A673 (cell line): ENCODE measurements at regions not wholly inside any gene's neighbourhood (a gene's known extent, or its start where the extent isn't known, plus 50 kb on each side); places are given as distances from the start of the nearest gene placed in this dataset.

ENCODE experiments used
- BruUV-seq: library from RNA; stranded (reverse); fragments of 400-500 nt; replicated peaks from 2 replicates; lab custom pipeline; 2021; lab: Mats Ljungman, UMichigan
- CTCF ChIA-PET: fragments of 300-600 bp; sonication (Branson Sonifier 250); formaldehyde crosslinking; loops from one replicate; lab custom pipeline; 2022; ENCODE audit warnings: antibody characterized with exemption; lab: Charles Lee
- POLR2A ChIA-PET: fragments of 300-600 bp; sonication (Branson Sonifier 250); formaldehyde crosslinking; loops from one replicate; lab custom pipeline; 2022; ENCODE audit warnings: antibody characterized with exemption; ENCODE audit not compliant: low non-redundant PET; lab: Charles Lee
- DNase-seq: peaks from one replicate; pipeline ENCODE4 v3.0.0-alpha.2; 2015; ENCODE audit warnings: low spot score
- H3K27ac ChIP-seq: fragments of 200-600 bp; sonication (generic); 2 replicates; pipeline ENCODE4 v1.5.1; 2016; ENCODE audit warnings: mixed run types, low read depth, mild to moderate bottlenecking, mixed read lengths, antibody characterized with exemption, low read length; ENCODE audit not compliant: poor library complexity, severe bottlenecking
- H3K27me3 ChIP-seq: fragments of 200-600 bp; sonication (generic); replicated peaks from 2 replicates; pipeline ENCODE4 v1.6.1; 2017; ENCODE audit warnings: mixed run types, low read depth, mild to moderate bottlenecking, mixed read lengths, antibody characterized with exemption, low read length; ENCODE audit not compliant: insufficient read depth, poor library complexity
- H3K36me3 ChIP-seq: fragments of 200-600 bp; sonication (generic); 2 replicates; pipeline ENCODE4 v1.6.1; 2016; ENCODE audit warnings: mixed run types, mild to moderate bottlenecking, mixed read lengths, antibody characterized with exemption, low read length; ENCODE audit not compliant: insufficient read depth, poor library complexity, severe bottlenecking
- H3K4me1 ChIP-seq: fragments of 200-600 bp; sonication (generic); 2 replicates; pipeline ENCODE4 v1.6.1; 2017; ENCODE audit warnings: mixed run types, mild to moderate bottlenecking, mixed read lengths, antibody characterized with exemption, low read length; ENCODE audit not compliant: insufficient read depth, poor library complexity, severe bottlenecking
- H3K4me3 ChIP-seq: fragments of 200-600 bp; sonication (generic); 2 replicates; pipeline ENCODE4 v1.5.1; 2016; ENCODE audit warnings: low read depth, mixed run types, mild to moderate bottlenecking, mixed read lengths, low read length; ENCODE audit not compliant: poor library complexity, severe bottlenecking
- H3K9me3 ChIP-seq: fragments of 200-600 bp; sonication (generic); 2 replicates; pipeline ENCODE4 v1.6.1; 2016; ENCODE audit warnings: mixed run types, low read depth, mild to moderate bottlenecking, mixed read lengths, antibody characterized with exemption, low read length; ENCODE audit not compliant: poor library complexity, severe bottlenecking
- CTCF ChIP-seq: fragments of 300-800, 200-600 bp; sonication (generic); conservative IDR thresholded peaks from 2 replicates; pipeline ENCODE4 v1.5.1; 2017; ENCODE audit warnings: low read depth, mild to moderate bottlenecking, antibody characterized with exemption, low read length, moderate library complexity, mixed read lengths
- EZH2 ChIP-seq: fragments of 200-600 bp; sonication (generic); IDR thresholded peaks from 2 replicates; pipeline ENCODE4 v1.6.1; 2017; ENCODE audit warnings: borderline replicate concordance, low read depth, mild to moderate bottlenecking, mixed read lengths, antibody characterized with exemption, low read length; ENCODE audit not compliant: poor library complexity, severe bottlenecking
- intact Hi-C: fragments of 100-400 bp; cut with micrococcal nuclease; formaldehyde crosslinking; loops from one replicate; pipeline ENCODE4 v1.10.0; 2022; ENCODE audit not compliant: unreplicated experiment

GRCh38 chr3:30340500-30340899 lies 265.9 kb upstream of the TGFBR2 start:
- no peaks in the 10 kb centered on the region for H3K36me3 ChIP-seq
- ChIA-PET POLR2A (no interaction called here), CTCF (interaction anchor here (0.8 kb wide), 1 partner anchor 141 kb away, joined by 3 read pairs; no protein-coding TSS in a partner anchor)
- H3K4me1 ChIP-seq, result peaks cover 19% of the 10 kb centered on the region
- BruUV-seq, result no TSS peak
- no peak overlapping the region for H3K4me3 ChIP-seq
- H3K9me3 ChIP-seq, result no peaks in the 10 kb centered on the region
- no peak overlapping the region for H3K27ac ChIP-seq
- DNase-seq, result no peak
- TF ChIP-seq CTCF (no peak), EZH2 (no peak)
- intact Hi-C loops, result no loop called here
- no peaks in the 10 kb centered on the region for H3K27me3 ChIP-seq

- BruUV-seq, result no TSS peak
- DNase-seq, result no peak
- Histone ChIP-seq H3K4me1 (peaks cover 24% of the 10 kb centered on the region), H3K9me3 (no peaks in the 10 kb centered on the region), H3K36me3 (no peaks in the 10 kb centered on the region), H3K27ac (no peak overlapping the region), H3K27me3 (no peaks in the 10 kb centered on the region), H3K4me3 (no peak overlapping the region)
- ChIA-PET POLR2A (no interaction called here), CTCF (interaction anchor here (0.8 kb wide), 1 partner anchor 142 kb away, joined by 3 read pairs; no protein-coding TSS in a partner anchor)
- intact Hi-C loops, result no loop called here
- TF ChIP-seq EZH2 (no peak), CTCF (no peak)
These were observed 265.3 kb upstream of the TGFBR2 start for GRCh38 chr3:30341079-30341478.

GRCh38 chr3:30341851-30342250 lies 264.6 kb upstream of the TGFBR2 start:
- no peak for DNase-seq
- CTCF ChIA-PET, result interaction anchor here (0.7 kb wide), 1 partner anchor 1784 kb away, joined by 3 read pairs; no protein-coding TSS in a partner anchor
- TF ChIP-seq EZH2 (no peak), CTCF (no peak)
- intact Hi-C loops, result no loop called here
- BruUV-seq, result no TSS peak
- Histone ChIP-seq H3K36me3 (no peaks in the 10 kb centered on the region), H3K4me1 (peaks cover 30% of the 10 kb centered on the region), H3K9me3 (no peaks in the 10 kb centered on the region), H3K27me3 (no peaks in the 10 kb centered on the region), H3K27ac (no peak overlapping the region), H3K4me3 (no peak overlapping the region)
- POLR2A ChIA-PET, result no interaction called here
